ENCODE measurements at regions not wholly inside any gene's neighbourhood (a gene's known extent, or its start where the extent isn't known, plus 50 kb on each side); places are given as distances from the start of the nearest gene placed in this dataset.

DNA sequence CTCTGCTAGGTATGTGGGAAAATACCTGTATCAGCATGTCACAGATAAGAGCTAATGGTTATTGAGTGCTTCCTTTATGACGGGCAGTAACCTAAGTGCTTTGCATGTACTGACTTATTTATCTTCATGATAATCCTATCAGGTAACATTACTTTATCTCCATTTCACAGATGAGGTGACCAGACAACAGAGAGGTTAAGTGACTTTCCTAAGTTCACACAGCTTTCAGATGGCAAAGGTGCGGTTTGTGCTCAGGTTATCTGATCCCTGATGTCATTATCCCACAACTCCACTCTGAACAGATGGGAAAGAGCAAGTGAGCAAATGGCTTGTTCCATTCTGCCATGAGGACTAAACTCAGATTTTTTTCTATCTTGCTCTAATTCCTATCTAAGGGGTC lies 217.0 kb upstream of the PODXL start:
- TF ChIP-seq CTCF (conservative IDR thresholded peaks at IDR 0.05 in 1 of 2, IDR thresholded peaks at IDR 0.05 in 1 of 2; ENCODE audit: extremely low read depth in 1 of 2, insufficient read depth in 1 of 2, low read depth in 1 of 2, low read length in 2 of 2) (no peak), EZH2 (IDR thresholded peaks at IDR 0.05; ENCODE audit: borderline replicate concordance, low read length) (no peak)
